Astrocyte of the cerebellum (primary cell): ENCODE measurements at regions not wholly inside any gene's neighbourhood (a gene's known extent, or its start where the extent isn't known, plus 50 kb on each side); places are given as distances from the start of the nearest gene placed in this dataset.

ENCODE experiments used
- DNase-seq: peaks from one replicate; pipeline ENCODE4 v3.0.0-alpha.2; 2011; ENCODE audit warnings: low read depth
- H3K4me3 ChIP-seq: 2 replicates; pipeline ENCODE4 v1.5.1; 2011; ENCODE audit warnings: mild to moderate bottlenecking, low read depth, low read length, moderate library complexity
- CTCF ChIP-seq: IDR thresholded peaks from 2 replicates; pipeline ENCODE4 v1.5.1; 2012; ENCODE audit warnings: low read length, low read depth, moderate library complexity, mild to moderate bottlenecking; ENCODE audit errors: missing control alignments
- in situ Hi-C: cut with HindIII; loops from 2 replicates; pipeline ENCODE4 v1.10.0; 2017; ENCODE audit warnings: low sequenced_read_pairs

- no peak for DNase-seq
- H3K4me3 ChIP-seq = no peak overlapping the region
- no peak for TF ChIP-seq CTCF
- in situ Hi-C loops = no loop called here
Measured at GRCh38 chr2:59297816-59298215, 1056.7 kb upstream of the FANCL start.

GRCh38 chr2:59296279-59296678 lies 1055.2 kb upstream of the FANCL start:
- in situ Hi-C loops = no loop called here
- no peak for TF ChIP-seq CTCF
- no peak for DNase-seq
- H3K4me3 ChIP-seq = no peak overlapping the region

- no peak for DNase-seq
- in situ Hi-C loops = no loop called here
- TF ChIP-seq CTCF = no peak
Measured at GRCh38 chr2:59295524-59296162, 1054.5 kb upstream of the FANCL start.

GRCh38 chr2:59288771-59289170 lies 1047.6 kb upstream of the FANCL start:
- in situ Hi-C loops = no loop called here
- no peak for TF ChIP-seq CTCF
- no peak for DNase-seq
- no peak overlapping the region for H3K4me3 ChIP-seq

More at GRCh38 chr2:59295524-59296162, 1054.5 kb upstream of the FANCL start:
- H3K4me3 ChIP-seq = no peak overlapping the region

- no peak overlapping the region for H3K4me3 ChIP-seq
- no peak for DNase-seq
- in situ Hi-C loops = no loop called here
- TF ChIP-seq CTCF = no peak
Measured at GRCh38 chr2:59282374-59283057, 1041.4 kb upstream of the FANCL start.

- in situ Hi-C loops = no loop called here
- TF ChIP-seq CTCF = no peak
- no peak for DNase-seq
- no peak overlapping the region for H3K4me3 ChIP-seq
Measured at GRCh38 chr2:59277671-59278070, 1036.5 kb upstream of the FANCL start.
